WERI-Rb-1 (cell line): ENCODE measurements at regions not wholly inside any gene's neighbourhood (a gene's known extent, or its start where the extent isn't known, plus 50 kb on each side); places are given as distances from the start of the nearest gene placed in this dataset.

Source experiments
- DNase-seq: peaks from one replicate; pipeline ENCODE4 v3.0.0-alpha.2; 2020
- H3K27ac ChIP-seq: fragments of 250-450 bp; sonication (Bioruptor Pico); 2 replicates; pipeline ENCODE4 v1.5.1; 2020; ENCODE audit warnings: mild to moderate bottlenecking, moderate library complexity
- H3K27me3 ChIP-seq: fragments of 250-450 bp; sonication (Bioruptor Pico); 2 replicates; pipeline ENCODE4 v1.5.1; 2021; ENCODE audit warnings: mild to moderate bottlenecking, low read depth, moderate library complexity; ENCODE audit not compliant: insufficient read depth, severe bottlenecking
- H3K36me3 ChIP-seq: fragments of 250-450 bp; sonication (Bioruptor Pico); 2 replicates; pipeline ENCODE4 v1.5.1; 2020; ENCODE audit warnings: mild to moderate bottlenecking, moderate library complexity
- H3K4me3 ChIP-seq: 2 replicates; pipeline ENCODE4 v1.5.1; 2011; ENCODE audit warnings: low read depth, mild to moderate bottlenecking, control low read depth, low read length
- H3K9me3 ChIP-seq: fragments of 250-450 bp; sonication (Bioruptor Pico); 2 replicates; pipeline ENCODE4 v1.5.1; 2021; ENCODE audit warnings: mild to moderate bottlenecking, moderate library complexity; ENCODE audit not compliant: severe bottlenecking
- TF ChIP-seq, protein P1 (sequence below): IDR thresholded peaks from 2 replicates; pipeline ENCODE4 v1.5.1; 2011; ENCODE audit warnings: low read depth, mild to moderate bottlenecking, control low read depth, inconsistent platforms, low read length

DNA sequence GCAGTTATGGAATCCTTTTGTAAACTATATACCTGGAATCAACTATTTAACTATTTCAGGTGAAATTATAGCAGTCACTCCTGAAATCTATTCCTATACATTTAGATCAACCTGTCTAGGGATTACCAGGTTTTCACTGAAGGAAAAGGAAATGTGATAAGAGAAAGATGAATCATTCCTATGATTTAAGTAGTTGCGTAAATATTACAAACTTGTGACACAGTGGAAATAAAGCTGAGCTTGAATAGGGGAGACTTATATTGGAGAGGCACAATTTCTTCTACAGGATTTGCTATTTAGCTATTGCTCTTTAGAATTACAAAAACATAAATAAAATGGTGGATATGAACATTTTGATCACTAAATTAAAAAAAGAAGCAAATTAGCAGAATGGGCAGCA, 284.1 kb upstream of the EPHA5 start:
- no peak for DNase-seq
- Histone ChIP-seq H3K27me3 (no peaks in the 10 kb centered on the region), H3K36me3 (no peaks in the 10 kb centered on the region), H3K9me3 (no peaks in the 10 kb centered on the region), H3K4me3 (no peak overlapping the region), H3K27ac (no peak overlapping the region)
- TF ChIP-seq, protein P1, sequence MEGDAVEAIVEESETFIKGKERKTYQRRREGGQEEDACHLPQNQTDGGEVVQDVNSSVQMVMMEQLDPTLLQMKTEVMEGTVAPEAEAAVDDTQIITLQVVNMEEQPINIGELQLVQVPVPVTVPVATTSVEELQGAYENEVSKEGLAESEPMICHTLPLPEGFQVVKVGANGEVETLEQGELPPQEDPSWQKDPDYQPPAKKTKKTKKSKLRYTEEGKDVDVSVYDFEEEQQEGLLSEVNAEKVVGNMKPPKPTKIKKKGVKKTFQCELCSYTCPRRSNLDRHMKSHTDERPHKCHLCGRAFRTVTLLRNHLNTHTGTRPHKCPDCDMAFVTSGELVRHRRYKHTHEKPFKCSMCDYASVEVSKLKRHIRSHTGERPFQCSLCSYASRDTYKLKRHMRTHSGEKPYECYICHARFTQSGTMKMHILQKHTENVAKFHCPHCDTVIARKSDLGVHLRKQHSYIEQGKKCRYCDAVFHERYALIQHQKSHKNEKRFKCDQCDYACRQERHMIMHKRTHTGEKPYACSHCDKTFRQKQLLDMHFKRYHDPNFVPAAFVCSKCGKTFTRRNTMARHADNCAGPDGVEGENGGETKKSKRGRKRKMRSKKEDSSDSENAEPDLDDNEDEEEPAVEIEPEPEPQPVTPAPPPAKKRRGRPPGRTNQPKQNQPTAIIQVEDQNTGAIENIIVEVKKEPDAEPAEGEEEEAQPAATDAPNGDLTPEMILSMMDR: no peak

- Histone ChIP-seq H3K4me3 (no peak overlapping the region), H3K27ac (no peak overlapping the region), H3K9me3 (no peaks in the 10 kb centered on the region), H3K36me3 (no peaks in the 10 kb centered on the region), H3K27me3 (no peaks in the 10 kb centered on the region)
- TF ChIP-seq, protein P1: no peak
- DNase-seq: no peak
Measured at GRCh38 chr4:65951177-65951576, 280.9 kb upstream of the EPHA5 start.

GRCh38 chr4:65943076-65943475, 272.8 kb upstream of the EPHA5 start:
- no peak for DNase-seq
- H3K4me3 ChIP-seq: no peak overlapping the region
- TF ChIP-seq, protein P1: no peak
- no peak overlapping the region for H3K27ac ChIP-seq
- H3K36me3 ChIP-seq: no peaks in the 10 kb centered on the region
- no peaks in the 10 kb centered on the region for H3K9me3 ChIP-seq
- H3K27me3 ChIP-seq: no peaks in the 10 kb centered on the region

DNA sequence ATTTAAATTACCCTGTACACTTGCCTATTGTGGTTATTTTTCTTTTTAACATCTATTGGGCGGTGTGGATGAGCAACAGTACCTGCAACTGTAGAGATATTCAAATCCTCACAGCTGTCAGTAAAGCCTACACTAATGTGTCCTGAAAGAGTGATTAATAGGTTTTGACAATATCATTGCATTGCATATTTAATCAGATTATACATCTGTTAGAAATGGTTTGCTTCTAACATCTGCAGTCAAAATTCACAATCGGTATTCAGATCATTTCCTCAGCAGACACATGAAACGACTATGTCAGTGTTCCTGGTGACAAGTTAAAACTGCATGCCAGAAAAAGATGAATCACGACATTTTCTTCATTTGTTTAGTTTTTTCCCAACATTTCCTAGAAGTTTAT, 254.6 kb upstream of the EPHA5 start:
- H3K27me3 ChIP-seq: no peaks in the 10 kb centered on the region

GRCh38 chr4:65923616-65924015, 253.3 kb upstream of the EPHA5 start:
- Histone ChIP-seq H3K27me3 (no peaks in the 10 kb centered on the region), H3K4me3 (no peak overlapping the region), H3K27ac (no peak overlapping the region), H3K36me3 (no peaks in the 10 kb centered on the region), H3K9me3 (no peaks in the 10 kb centered on the region)
- TF ChIP-seq, protein P1: no peak
- no peak for DNase-seq

More for the DNA sequence above, 254.6 kb upstream of the EPHA5 start:
- DNase-seq: no peak
- H3K27ac ChIP-seq: no peak overlapping the region
- TF ChIP-seq, protein P1: no peak
- no peak overlapping the region for H3K4me3 ChIP-seq
- no peaks in the 10 kb centered on the region for H3K36me3 ChIP-seq
- H3K9me3 ChIP-seq: no peaks in the 10 kb centered on the region

- Histone ChIP-seq H3K36me3 (no peaks in the 10 kb centered on the region), H3K4me3 (no peak overlapping the region), H3K9me3 (no peaks in the 10 kb centered on the region), H3K27me3 (no peaks in the 10 kb centered on the region), H3K27ac (no peak overlapping the region)
- DNase-seq: no peak
- TF ChIP-seq, protein P1: no peak
Measured at GRCh38 chr4:65921180-65921579, 250.9 kb upstream of the EPHA5 start.
